NCI-H524 treated with DMSO at 0.1 percent for 48 hours (cell line): ENCODE measurements at regions not wholly inside any gene's neighbourhood (a gene's known extent, or its start where the extent isn't known, plus 50 kb on each side); places are given as distances from the start of the nearest gene placed in this dataset.
"Not testable (repeated sequence)": the region's sequence is repeated elsewhere in the genome, so short reads cannot be mapped to it uniquely, and the experiment has no call there.

ENCODE experiments used
- DNase-seq: peaks from one replicate; lab custom pipeline; 2025; lab: John Stamatoyannopoulos, UW

GRCh38 chr6:44742201-44742600 is 354.7 kb downstream of the CDC5L start:
- DNase-seq = no peak

GRCh38 chr6:44742828-44743372 is 355.4 kb downstream of the CDC5L start:
- no peak for DNase-seq

- not testable (repeated sequence) for DNase-seq
Observed at GRCh38 chr6:44760116-44760515, 372.6 kb downstream of the CDC5L start.

- DNase-seq = no peak
Observed at GRCh38 chr6:44761046-44761445, 373.5 kb downstream of the CDC5L start.

- no peak for DNase-seq
Observed at GRCh38 chr6:44762496-44762895, 375.0 kb downstream of the CDC5L start.

- DNase-seq = no peak
Observed at GRCh38 chr6:44771647-44772415, 384.3 kb downstream of the CDC5L start.

DNA sequence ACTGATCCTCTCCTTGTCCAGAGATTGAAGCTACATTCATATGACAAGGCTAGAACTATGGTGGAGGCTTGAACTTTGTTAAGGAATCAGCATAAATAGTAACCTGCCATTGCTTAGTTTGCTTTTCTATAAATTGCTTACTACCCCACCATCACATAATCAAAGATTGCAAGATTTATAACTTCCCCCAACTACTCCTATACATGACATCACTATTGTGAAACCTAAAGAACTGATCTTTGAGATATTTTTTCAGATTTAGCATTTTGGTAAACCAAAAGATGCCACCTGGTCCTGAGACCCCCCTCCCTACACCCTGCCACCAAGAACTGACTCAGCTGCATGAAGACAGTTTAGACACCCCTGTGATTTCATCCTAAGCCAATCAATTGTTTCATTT is 385.3 kb downstream of the CDC5L start:
- DNase-seq = no peak

- no peak for DNase-seq
Observed at GRCh38 chr6:44775121-44775520, 387.6 kb downstream of the CDC5L start.

DNA sequence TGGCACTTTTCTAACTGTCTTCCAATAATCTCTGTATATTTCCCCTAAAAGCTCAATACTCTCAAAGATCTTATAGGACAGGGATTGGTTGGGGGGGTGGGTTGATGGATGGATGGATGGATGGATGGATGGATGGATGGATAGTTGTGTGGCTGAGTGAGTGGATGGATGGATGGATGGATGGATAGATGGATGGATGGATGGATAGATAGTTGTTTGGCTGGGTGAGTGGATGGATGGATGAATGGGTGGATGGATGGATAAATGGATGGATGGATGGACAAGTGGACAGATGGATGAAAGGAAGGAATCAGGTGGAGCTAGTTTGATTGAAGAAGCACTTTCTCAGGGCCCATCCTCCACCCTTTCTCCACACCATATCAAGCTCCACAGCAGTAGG is 388.8 kb downstream of the CDC5L start:
- no peak for DNase-seq

GRCh38 chr6:44778513-44778912 is 391.0 kb downstream of the CDC5L start:
- no peak for DNase-seq
